ENCODE measurements at regions not wholly inside any gene's neighbourhood (a gene's known extent, or its start where the extent isn't known, plus 50 kb on each side); places are given as distances from the start of the nearest gene placed in this dataset.

DNA sequence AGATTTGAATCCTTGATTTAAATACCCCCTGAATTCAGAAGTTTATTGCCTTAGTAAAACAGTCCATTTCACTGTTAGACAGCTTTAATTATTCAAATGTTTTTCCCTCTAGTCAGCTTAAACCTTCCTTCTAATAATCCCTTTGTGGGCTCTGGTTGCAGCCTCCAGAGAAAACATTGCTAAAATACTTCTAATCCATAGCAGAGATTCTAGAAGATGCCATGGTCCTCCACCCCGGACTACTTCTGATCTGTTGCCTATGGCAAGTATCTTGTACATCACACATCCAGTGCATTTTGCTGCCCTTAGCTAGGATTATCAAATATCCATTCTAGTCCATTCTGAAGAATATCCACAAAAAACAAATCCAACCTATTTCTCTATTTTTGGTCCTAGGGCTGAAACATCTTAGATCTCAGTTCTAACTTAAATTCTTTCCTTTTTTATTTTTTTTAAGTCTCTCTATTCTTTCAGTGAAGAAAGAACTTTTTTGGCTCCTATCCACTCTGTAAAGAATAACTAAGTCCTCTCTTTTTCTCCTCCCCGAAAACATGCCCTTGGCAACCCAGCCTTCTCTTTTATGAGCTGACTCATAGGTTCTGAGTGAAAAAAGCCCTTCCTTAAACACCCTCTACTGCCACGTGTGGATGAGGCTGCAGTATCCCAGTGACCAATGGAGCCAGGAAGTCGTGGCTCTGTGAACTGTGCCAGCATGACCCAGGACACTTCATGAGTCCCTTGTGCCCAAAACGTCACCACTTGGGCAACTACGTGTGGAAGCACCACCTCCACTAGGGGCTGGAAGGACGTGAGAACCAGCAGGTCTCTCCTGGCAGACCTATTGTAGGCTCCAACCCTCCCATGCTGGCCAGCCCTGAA lies 349.8 kb downstream of the TNS1 start:
- DNase-seq, result no peak

DNA sequence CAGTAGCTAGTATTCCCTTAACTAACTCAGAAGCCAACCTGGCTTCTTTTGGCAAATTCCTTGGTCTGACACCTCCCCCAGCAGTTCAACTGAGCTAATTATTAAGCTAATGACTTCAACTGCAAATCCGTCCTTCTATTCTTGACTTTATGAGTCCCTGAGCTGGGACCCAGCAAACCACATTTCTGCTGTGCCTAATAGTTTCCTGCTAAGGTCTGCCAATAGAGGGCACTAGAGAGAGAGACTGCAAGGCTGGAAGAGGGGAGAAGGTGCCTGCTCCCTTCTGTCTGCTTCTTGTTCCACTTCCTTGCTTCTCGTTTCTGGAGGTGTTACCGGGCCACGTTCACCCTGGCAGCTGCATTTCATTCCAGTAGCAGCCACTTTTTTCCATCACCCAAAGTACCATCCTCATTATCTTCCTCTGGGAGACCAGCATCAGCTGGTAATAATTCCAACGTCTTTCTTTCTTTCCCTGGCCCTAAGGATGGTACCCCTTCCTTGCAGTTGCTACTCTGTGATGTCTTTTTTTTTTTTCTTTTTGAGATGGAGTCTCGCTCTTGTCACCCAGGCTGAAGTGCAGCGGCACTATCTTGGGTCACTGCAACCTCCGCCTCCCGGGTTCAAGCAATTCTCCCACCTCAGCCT lies 352.0 kb downstream of the TNS1 start:
- DNase-seq, result peak in 1 of 2 experiments; percentile 28

DNA sequence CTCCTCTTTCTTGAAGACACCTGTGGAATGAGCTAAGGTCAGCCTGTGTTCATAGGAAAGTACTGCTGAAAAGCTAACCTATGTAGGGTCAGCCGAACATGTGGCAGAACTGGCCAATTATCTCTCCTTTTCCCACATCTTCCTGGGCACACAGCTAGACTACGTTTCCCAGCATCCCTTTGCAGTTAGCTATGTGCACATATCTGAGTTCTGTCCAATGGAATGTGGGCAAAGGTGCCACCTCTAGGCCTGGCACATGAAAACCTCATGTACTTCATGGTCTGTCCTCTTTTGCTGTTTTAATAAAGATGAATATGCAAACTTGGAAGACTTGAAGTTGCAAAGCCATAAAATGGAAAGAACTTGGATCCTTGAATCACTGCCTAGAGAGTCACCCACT lies 352.6 kb downstream of the TNS1 start:
- no peak for DNase-seq

DNA sequence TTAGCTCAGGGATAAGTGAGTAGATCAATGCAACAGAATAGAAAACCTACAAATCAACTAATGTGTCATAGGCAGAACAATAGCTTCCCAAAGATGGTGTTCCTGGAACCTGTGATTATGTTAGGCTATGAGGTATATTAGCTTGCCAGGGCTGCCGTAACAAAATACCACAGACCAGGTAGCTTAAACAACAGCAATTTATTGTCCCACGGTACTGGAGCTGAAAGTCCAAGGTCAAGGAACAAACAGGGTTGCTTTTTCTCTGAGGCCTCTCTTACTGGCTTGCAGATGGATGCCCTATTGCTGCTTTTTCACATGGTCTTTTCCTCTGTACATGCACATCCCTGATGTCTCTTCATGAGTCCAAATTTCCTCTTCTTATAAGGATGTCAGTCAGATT lies 354.9 kb downstream of the TNS1 start:
- DNase-seq, result no peak

DNA sequence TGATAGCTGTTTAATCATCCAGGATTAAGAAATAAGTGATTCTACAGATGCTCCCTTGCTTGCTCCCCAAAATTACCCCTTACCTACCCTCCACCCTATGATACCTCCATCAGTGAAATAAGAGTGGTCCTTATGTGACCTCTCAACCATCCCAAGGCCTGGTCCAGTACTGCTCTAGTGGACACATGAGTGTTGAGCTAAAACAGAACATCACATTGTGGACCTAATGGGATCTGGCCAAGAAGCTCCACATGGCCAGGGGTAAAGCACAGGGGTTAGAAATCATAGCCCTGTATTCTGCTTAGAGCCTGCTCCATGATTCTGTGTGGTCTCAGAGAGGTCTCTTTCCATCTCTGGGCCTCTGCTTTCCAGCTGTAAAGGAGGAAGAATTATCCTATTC lies 355.6 kb downstream of the TNS1 start:
- DNase-seq, result no peak

DNA sequence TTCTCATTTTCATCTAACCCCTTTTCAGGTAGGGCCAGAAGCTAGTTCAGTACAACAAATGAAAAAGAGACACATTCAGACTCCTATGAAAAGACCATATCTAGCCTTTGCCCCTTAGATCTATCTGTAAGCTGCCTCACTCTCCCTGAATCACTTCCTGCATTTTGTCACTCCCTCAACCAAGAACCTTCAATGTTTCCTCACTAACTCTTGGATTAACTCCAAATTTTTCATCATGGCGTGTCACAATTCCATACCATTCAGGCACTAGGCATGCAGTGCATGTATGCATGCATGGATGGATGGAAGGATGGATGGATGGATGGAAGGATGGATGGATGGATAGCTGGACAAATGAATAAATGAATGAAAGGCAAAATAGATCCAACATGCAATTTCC lies 356.9 kb downstream of the TNS1 start:
- DNase-seq, result no peak

DNA sequence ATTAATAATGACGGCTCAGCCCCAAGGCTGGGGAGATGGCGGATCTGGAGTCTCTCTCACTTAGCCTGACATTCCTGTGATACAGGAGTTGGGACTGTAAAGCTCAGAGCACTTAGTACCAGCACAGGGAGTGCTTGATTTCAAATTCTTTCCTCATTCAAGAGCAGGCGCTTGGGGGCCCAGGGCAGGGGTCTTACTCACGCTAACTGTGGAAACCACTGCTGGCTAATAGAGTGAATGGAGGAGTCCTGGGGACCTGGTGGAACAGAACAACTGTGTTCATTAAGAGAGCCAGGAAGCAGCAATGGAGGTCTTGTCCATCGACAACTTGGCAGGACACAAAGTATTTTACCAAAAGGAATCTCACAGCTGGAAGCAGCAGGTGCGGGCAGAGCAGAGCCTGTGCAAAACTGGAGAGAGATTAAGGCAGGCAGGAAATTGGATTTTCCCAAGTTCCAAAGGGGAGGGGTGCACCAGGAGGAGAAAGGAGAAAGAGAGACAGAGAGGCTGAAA lies 358.9 kb downstream of the TNS1 start:
- no peak for DNase-seq

DNA sequence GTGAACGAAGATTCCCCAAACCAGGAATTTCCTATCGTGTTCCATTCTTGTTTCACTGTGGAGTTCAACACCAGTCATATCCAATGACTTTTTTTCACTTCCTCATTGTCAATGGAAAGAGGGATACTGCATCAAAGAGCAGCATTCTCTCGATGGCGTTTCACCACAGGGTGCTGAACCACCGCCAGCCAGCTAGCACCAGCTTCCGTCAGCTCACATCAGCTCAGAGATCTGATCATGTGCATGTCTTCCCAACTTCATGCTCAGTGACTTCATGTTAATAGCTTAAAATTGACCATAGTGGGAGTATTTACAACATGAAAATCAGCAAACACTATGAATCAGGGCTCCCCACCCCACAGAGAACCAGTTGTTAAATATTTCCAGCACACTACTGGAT lies 359.9 kb downstream of the TNS1 start:
- no peak for DNase-seq

DNA sequence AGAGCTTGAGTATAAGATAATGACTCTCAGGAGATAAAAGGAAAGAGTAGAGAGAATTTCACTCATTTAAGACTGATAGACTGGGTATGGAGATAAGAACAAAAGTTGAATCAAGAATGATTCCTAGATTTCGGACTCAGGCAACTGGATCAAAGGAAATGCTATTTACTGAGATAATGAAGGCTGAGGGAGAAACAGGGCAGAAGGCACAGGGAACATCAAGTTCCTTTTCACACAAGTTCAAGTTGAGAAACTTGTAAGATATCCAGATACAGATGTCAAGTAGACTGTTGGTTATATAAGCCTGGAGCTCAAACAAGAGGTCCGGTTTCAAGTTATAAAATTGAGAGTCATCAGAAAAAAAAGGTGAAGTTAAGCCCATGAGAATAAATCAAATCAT lies 360.8 kb downstream of the TNS1 start:
- DNase-seq, result no peak

DNA sequence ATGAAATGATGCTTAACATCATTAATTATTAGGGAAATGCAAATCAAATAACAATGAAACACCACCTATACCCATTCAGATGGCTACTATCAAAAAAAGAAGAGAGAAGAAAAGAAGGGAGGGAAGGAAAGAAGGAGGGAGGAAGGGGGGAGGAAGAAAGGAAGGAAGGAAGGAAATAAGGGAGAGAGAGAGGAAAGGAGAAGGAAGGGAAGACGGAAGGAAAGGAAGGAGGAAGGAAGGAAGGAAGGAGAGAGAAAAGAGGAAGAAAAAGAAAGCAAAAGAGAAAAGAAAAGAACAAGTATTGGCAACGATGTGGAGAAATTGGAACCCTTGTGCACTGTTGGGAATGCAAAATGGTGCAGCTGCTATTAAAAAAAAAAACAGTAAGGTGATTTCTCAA lies 363.3 kb downstream of the TNS1 start:
- DNase-seq, result no peak

DNA sequence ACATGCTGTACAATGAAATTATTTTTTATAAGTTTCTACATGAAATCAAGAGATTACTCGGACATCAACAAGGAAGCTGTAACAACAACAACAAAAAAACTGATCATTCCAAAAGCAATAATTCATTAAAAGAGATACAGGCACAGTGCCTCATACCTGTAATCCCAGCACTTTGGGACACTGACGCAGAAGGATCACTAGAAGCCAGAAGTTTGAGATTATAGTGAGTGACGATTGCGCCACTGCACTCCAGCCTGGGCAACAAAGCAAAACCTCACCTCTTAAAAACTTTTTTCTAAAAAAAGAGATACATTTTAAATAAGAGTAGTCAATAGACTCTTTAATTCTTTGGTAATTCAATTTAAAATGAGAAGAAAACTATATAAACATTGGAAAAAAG lies 364.3 kb downstream of the TNS1 start:
- no peak for DNase-seq

DNA sequence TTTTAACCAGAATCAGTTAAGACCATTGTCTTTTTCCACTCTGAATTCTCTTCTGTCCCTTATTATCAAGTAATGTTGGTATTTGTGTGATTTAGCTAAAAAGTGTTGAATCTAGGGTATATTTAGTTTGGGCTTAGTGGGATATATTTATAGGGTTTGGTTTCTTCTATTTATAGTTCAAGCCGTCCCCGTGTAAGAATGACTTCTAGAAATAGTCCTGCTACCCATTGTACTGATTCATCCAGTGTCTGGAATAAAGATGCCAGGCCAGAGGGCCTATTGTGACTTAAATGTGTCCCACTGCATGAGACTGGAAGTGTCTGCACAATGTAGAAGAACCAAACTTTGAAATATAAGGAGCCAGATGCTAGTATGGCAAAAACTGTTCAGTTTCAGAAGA lies 364.8 kb downstream of the TNS1 start:
- no peak for DNase-seq

DNA sequence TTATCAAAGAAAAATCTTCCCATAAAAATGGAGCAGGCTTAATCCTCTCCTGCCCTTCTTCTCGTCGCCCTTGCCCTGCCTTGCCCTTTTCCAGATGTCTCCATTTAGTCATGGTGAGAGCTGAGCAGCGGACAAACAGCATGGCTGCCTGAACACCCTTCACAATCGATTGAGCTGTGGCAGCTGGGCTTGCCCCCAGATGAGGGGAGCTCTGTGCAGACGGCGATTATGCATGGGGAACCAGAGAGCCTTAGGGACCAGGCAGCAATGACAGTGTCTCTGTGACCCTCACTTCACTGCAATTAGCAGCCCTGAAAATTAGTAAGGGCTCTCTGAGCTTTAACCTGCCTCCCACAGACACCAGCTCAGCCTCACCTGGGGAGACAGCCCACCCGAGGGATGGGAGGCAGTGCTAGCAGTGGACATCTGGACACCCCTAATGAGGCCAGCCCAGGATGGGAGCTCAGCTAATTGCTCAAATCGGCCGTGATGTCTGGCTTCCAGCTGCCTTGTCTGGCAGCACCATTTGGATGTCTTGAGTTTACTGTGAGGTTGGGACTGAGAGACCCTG lies 365.7 kb downstream of the TNS1 start:
- DNase-seq, result no peak

DNA sequence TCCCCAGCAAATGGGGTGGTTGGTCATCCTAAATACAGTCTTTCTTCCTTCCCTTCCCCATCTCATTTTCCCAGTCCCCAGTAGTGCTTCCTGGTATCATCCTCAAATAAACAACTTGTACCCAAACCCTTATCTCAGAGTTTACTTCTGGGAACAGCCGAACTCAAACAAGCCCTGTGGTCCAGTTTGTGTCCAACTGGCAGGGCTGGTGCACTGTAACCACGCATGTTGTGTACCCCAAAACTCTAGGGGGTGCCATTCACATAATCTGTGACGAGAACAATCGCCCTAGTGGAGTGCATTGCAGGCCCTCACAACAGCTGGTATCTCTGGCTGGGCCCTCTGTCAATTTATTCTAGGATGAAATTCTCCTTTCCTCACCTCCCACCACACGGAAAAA lies 366.2 kb downstream of the TNS1 start:
- DNase-seq, result no peak

DNA sequence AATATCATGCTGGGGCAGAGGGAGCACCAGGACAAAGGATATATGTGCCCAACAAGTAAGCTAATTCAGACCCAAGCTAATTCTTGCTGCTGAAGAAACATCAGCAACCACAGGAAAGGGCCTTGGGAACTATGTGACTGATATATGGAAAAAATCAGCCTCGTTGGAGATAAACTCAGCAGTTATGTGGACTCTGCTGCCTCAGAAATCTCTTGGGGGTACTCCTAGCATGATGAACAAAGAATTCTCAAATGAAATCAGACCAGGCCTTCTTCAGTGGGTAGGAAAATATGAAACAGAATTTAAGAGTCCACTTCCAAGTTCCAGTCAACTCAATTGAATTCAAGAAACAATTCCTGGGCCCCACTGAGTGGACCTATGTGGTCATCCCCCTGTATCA lies 367.9 kb downstream of the TNS1 start:
- no peak for DNase-seq

DNA sequence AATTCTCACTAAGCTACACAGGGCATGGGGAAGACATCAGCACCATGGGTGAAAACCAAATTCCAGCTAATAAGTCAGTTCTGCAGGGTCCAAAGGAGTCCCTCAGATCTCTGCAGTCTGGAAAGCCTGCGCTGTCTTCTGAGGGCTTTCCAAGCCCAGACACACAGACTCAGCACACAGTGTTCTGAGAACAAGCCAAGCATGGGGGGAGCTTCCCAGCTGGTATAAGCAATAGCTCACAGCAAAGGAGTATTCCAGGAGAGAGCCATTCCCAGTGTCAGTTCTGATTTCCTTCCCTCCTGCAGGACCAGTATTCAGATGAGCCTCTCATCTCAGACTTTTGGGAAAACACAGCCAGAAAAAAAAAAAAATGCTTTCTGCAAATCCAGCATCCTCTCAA lies 370.8 kb downstream of the TNS1 start:
- no peak for DNase-seq

DNA sequence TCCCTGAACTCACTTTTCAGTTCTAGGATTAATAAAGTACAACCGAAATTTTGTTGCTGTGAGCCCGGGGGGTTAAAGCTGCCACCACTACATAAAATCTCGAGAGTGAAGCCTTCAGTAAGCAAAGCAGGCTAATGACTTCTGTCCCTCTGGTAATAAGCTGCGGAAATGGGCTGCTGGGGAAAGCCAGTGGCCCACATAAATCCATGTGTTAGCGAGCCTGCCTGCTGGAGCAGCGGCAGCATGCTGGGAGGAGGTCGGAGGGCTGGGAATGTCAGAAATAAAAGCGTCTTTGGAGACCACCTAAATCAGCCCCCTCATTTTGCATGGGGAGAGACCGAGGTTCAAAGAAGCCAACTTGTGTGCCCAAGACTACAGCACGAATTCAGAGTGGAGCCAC lies 371.7 kb downstream of the TNS1 start:
- no peak for DNase-seq

DNA sequence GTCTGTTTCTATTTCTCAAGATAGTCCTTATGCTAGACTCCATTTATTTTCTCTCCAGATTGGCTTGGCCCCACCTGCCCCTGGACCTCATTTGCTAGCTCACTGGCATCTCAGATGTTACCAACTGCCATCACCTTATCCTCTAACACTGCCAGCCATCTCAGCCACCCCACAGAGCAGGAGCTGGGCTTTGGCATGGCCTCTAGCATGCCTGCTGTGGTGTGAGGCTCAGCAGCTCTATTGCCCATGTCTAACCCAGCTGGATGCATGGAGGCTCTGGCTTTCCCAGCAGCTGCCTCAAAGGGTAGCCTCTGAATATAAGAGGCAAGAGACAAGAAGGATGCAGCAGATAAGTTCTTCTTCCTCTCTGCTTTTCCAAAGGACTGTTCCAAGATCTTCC lies 373.4 kb downstream of the TNS1 start:
- DNase-seq, result no peak

DNA sequence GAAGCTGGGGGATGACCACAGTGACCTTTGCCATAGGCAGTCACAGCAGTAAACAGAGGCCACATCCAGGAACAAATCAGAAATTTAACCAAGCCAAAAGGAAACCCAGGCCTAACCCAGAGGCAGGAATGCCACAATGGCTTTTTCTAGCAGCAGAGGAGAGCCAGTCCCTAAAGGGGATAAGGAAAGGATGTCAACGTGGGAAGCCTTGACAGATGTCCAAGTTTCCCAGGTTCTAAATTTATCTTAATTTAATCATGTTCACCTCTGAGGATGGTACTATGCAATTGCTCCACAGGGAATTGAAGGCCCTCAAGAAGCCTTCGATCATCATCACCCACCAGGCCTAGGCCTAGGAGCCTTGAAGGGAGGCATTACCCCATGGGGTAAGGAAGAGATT lies 374.7 kb downstream of the TNS1 start:
- no peak for DNase-seq

DNA sequence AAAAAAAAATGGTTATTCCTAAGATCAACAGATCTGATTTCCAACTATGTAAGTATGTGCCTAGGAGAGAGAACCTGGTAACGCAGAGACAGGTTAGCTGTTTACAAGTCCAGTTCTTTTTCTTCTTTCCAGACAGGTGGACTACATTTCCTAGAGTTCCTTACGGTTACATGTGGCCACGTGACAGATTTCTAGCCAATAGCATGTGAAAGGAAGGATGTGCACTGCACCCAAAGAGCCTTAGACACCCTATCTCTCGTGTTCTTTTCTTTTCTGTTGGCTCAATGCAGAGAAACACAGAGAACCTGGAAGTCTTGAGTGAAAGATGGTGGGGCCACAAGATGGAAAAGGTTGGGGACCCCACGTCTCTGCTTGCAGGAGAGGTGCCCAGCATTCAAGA lies 375.9 kb downstream of the TNS1 start:
- no peak for DNase-seq

DNA sequence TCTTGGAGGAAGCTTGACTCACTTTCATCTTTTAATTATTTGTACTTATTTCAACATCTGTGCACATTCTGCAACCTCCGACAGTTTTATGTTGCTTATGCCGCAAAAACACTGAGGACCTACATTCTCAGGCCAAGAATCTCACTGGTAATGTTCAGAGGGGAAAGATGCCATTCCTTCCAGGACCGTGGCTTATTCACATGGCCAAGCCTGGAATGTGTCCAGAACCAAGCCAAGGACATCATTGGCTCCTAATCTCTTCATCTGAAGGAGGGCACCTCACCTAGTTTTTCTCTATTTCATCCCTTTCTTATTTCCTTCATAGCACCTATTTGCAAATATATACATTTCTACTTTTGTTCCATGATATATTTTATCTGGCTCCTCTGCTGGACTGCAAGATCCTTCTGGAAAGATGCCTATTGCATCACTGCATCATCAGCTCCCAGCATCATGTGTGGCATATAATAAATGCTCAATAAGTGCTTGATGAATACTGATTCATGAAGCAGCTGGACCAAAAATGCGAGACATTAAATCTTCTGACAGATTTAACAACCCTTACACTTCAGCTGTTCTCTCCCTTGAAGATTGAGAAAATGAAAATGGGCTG lies 377.1 kb downstream of the TNS1 start:
- DNase-seq, result no peak

DNA sequence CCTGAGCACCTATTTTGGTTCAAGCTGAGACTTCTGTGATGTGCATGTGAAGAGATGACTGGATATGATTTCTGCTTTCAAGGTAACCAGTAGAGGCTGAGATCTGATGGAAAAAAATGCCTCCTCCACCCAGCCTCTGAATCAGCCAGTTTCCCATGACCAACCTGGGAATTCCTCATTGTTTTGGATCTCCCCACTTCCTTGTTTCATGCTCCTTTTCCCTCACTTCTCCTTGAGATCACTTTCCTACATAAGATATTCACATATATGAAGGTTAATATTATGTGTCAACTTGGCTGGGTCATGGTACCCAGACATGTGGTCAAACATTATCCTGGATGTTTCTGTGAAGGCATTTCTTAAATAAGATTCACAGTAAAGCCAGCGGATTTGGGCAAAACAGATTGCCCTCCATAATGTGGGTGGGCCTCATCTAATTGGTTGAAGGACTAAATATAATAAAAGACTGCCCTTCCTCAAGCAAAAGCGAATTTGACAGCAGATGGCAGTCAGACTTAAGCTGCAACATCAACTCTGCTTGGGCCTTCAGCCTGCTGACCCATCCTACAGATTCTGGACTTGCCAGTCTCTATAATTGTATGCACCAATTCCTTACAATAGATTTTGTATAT lies 379.4 kb downstream of the TNS1 start:
- DNase-seq, result no peak
